DOHH2 (cell line): ENCODE measurements at regions not wholly inside any gene's neighbourhood (a gene's known extent, or its start where the extent isn't known, plus 50 kb on each side); places are given as distances from the start of the nearest gene placed in this dataset.

ENCODE experiments used
- EZH2phosphoT487 ChIP-seq: fragments of 200-600 bp; sonication (generic); IDR thresholded peaks from 2 replicates; pipeline ENCODE4 v1.6.1; 2017; ENCODE audit warnings: borderline replicate concordance, mild to moderate bottlenecking, antibody characterized with exemption, low read length, moderate library complexity, mixed read lengths
- TF ChIP-seq, protein P1 (sequence below): fragments of 200-600 bp; sonication (generic); IDR thresholded peaks from one replicate; pipeline ENCODE4 v1.5.1; 2014; ENCODE audit warnings: antibody characterized with exemption, mild to moderate bottlenecking, low read depth, low read length; ENCODE audit not compliant: poor library complexity, severe bottlenecking

DNA sequence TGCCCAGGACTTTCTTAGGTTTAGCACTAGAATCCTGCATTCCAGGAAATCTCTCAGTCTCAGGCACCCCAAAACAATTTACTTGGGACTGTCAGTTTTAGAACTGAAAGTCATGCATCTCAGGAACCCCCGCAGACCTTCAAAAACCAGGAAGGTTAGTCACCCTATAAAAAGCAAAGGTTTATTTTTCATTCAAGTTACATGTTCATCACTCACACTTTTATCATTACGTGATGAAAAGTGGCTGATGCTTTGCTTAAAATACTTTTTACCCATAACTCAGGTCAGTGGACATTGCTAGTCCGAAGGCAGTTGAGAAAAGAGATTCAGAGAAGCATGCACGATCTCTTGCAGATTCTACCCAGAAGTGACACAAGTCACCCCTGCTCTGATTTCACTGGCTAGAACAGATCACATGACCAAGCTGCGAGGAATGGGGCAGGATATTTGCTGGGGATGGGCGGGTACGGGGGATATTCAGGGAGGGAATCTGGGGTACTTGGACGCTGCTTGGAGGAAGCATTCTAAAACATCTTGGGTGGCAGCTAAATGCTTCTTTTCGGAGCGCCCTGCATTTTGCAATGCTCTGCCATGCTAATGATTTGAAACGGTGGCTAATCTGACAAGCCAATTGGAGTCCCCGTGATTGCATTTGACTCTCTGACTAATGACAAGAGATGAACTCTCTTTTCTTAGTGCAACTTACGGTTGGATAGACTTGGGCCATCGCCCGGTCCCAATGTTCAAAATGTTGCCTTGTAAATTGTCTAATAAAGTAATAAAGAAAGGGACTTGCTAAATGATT lies 110.2 kb downstream of the MIAT start:
- TF ChIP-seq, protein P1, sequence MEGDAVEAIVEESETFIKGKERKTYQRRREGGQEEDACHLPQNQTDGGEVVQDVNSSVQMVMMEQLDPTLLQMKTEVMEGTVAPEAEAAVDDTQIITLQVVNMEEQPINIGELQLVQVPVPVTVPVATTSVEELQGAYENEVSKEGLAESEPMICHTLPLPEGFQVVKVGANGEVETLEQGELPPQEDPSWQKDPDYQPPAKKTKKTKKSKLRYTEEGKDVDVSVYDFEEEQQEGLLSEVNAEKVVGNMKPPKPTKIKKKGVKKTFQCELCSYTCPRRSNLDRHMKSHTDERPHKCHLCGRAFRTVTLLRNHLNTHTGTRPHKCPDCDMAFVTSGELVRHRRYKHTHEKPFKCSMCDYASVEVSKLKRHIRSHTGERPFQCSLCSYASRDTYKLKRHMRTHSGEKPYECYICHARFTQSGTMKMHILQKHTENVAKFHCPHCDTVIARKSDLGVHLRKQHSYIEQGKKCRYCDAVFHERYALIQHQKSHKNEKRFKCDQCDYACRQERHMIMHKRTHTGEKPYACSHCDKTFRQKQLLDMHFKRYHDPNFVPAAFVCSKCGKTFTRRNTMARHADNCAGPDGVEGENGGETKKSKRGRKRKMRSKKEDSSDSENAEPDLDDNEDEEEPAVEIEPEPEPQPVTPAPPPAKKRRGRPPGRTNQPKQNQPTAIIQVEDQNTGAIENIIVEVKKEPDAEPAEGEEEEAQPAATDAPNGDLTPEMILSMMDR = no peak
- no peak for TF ChIP-seq EZH2phosphoT487
